DMS153 treated with DMSO at 0.1 percent for 48 hours (cell line): ENCODE measurements at regions not wholly inside any gene's neighbourhood (a gene's known extent, or its start where the extent isn't known, plus 50 kb on each side); places are given as distances from the start of the nearest gene placed in this dataset.

ENCODE experiments used
- DNase-seq: peaks from one replicate; lab custom pipeline; 2025; ENCODE audit not compliant: unreplicated experiment; lab: John Stamatoyannopoulos, UW

DNA sequence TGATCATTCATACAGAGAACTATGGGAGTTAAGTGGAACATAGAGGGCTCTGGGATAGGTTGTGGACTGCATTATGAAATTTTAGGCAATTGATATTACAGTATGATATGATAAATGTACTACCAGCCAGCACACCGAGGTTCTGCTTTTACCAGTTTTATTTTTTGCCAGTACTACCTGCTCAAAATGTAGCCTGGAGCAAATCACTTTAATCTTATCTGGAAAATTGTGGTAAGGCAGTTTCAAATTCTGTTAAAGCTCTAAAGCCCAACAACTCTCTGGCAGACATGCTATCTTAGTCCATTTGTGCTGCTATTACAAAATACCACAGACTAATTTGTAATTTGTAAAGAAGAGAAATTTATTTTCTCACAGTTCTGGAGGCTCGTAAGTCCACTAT is 474.9 kb upstream of the CWC22 start:
- DNase-seq, result no peak

DNA sequence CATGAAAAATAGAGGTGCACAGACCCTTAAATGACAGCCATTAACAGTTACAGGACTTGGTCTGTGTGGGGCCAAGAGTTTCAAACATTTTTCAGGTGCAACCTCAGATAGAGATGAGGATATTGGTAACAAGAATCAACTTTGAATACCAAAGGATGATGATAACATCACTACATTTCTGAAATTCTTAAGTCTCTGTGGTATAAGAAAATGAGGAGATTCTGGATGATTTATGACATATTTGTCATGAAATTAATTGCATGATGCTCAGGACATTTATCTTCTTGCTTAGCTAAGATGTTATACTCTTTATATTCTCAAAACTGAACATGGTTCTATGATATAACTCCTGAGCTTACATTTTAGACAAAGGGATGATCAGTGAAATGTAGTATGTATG is 471.8 kb upstream of the CWC22 start:
- DNase-seq, result no peak

DNA sequence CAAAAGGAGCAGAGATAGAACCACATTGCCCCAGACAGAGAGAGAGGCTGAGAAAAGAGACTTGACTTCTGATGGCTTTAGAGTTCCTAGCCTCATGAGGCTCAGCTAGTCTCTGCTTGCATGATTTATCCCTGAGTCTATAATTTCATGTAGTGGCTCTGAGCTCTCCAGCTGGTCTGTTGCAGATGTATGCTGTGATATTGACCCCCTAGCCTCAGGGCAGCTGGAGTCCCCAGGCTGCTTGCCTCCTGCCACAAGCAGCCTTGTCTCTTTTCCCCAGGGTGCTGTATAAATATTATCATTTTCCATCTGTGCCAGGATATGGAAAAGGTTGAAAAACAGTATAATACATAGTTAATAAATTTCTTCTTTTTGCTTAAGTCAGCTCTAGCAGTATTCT is 467.6 kb upstream of the CWC22 start:
- no peak for DNase-seq

DNA sequence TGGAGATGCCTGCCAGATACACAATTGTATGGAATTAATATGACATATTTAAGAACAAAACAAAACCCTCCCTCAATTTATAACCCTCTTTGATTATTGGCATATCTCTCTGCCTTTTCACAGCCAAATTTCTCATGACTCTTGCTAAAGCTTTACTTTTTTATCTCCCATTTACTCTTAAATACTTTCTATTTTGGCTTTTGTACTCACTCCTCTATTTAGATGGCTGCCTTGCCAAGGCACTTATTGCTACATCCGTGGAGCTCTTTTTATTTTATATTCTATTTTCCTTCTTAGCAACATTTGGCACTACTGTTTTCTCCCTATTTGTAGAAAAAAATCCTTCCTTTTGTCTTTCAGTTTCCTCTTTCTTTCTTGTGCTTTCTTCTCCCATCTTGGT is 466.4 kb upstream of the CWC22 start:
- DNase-seq, result no peak

DNA sequence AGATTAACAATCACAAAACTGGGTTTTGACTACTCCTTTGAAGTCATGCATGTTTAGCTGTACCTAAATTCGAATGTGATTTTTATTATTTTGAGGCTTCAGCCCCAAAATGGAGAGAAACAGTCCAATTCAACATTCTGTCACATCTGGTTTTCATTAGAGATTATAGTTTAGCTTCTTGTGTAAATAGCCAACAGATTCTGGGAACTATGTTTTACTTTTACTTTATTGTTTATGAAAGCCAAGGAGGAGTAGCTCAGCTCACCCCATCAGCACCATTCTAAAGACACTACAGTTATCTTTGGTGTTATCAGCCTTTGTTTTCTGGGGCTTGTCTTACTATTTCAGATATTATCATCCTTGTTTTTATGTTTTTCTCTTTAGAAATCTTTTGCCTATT is 465.0 kb upstream of the CWC22 start:
- DNase-seq, result no peak

DNA sequence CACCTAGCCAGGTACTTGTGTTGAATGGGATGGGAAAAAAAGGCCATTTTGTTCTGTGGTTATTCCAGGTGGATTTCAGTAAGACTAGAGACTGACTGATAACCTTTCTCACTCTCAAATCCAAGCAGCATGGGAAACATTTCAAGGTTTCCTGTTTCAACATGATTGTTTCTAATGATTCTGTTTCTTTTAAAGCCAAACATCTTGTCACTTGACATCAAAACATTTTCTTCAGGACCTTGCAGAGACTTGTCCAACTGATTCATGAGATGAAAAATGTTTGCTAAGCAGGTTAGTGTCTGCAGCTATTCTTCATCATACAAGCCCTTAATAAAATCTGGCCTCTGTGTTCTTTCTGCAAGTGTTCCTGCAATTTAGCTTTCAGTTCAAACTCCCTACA is 456.5 kb upstream of the CWC22 start:
- no peak for DNase-seq

DNA sequence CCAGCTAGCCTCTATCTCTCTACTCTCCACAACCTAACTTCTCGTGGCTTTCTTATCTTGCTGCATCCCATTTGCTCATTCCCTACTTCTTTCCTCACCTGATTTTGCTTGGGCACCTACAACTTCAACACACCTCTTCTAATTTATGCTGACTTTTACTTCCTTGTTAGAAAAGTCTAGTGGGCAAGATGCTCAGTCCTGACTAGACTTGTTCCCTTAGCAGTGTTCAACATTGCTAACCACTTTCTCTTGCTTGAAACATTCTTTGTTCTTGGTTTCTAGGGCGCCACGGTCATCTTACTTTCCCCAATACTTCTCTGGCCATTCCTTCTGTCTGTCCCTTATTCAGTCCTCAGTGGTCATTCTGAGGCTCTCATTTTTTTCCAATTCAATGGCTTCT is 454.7 kb upstream of the CWC22 start:
- DNase-seq, result no peak

DNA sequence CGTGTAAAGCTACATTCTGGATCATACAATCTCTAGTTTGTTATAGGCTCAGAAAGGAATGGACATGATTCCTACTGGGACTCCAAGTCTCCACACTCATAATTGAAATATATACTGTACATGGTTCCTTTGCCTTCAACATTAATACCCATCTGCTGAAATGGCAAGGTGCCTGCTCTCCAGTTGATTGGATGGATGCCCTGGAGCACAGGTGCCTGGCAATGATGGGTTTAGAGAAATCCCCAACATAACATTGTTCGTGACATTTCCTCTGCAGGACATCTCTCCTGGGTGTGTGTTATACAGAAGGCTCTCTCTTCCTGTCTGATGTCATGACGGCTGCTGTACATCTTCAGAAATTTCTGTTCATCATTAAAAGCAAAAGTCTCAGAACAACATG is 449.7 kb upstream of the CWC22 start:
- DNase-seq, result no peak

DNA sequence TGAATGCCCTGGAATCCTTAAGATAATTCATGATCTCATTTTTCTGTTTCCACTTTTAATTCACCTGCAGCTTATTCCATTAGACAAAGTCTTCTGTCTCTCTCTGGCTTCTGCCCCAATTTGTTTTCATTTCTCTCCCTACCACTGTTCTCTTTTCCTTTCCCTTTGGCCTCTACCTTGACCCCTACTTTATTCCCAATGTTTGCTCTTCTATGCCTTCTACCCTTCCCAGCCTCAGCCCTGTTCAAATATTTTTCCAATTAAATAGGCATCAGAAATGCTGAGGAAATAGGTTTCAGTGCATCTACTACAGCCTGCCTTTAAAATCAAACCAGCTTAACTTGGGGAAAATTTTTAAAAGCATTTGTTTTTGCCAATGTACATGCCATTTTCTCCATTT is 443.7 kb upstream of the CWC22 start:
- DNase-seq, result no peak

DNA sequence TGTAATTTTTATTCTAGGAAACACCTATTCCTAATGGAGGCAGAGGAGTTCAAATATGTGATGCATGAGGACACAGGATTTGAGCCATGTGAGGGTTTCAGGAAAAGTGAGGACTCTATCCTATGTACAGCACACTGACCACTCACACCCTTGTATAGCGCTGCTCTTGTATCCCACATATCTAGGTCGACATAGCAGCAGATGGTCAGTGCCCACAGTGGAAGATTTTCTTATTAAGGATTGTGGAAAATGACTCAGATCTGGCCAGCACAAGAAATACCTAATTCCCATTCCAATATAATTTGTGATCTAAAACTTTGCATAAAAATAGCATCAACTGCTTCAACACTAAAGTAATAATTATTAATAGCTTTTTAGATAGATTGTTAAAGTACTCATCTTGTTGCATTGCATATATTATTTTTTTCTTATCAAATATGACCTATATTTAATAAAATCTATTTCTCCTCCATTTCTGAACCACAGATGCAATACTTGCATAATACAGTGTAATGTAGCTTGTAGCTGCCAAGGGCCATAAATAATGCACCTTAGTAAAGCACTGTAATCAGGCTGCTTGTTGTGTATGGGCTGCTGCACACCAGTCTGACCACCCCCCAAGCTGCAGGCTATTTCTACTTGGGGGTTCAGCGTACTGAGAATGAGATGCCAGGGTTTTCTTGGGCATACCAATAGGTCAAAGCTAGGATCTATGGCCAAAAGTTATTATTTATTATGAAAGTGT is 442.2 kb upstream of the CWC22 start:
- DNase-seq, result no peak

DNA sequence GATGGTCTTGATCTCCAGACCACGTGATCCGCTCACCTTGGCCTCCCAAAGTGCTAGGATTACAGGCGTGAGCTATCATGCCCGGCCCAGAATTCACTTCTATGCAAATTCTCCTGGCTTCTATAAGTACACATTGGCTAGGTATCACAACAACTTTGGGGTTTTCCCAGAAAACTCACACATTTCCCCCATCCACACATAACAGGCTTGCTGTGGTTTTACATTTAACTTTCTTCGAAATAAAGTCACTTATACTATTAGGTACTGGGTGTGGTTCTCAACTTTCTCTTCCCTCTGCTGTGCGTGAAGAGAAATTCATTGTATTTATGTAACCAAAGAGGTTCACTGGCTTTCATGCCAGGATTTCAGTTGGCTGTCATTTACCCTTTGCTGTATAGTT is 439.4 kb upstream of the CWC22 start:
- no peak for DNase-seq

DNA sequence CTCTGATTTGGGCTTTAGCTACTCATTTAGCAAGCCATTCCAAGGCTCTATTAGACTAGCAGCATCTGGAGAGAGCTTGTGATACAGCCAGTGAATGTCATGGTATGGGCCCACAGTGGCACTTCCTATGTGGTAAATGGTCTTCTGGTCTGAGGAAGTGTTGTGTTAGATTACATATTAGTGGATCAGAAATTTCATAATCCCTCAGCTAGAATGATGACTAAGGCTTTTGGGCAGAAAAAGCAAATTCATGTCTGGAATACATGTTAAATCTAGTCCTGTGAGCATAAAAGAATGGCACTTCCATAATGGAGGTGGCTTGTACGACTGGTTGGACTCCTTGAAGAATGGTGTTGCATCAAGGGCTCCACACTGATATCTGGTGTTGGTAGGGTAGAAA is 436.8 kb upstream of the CWC22 start:
- no peak for DNase-seq

DNA sequence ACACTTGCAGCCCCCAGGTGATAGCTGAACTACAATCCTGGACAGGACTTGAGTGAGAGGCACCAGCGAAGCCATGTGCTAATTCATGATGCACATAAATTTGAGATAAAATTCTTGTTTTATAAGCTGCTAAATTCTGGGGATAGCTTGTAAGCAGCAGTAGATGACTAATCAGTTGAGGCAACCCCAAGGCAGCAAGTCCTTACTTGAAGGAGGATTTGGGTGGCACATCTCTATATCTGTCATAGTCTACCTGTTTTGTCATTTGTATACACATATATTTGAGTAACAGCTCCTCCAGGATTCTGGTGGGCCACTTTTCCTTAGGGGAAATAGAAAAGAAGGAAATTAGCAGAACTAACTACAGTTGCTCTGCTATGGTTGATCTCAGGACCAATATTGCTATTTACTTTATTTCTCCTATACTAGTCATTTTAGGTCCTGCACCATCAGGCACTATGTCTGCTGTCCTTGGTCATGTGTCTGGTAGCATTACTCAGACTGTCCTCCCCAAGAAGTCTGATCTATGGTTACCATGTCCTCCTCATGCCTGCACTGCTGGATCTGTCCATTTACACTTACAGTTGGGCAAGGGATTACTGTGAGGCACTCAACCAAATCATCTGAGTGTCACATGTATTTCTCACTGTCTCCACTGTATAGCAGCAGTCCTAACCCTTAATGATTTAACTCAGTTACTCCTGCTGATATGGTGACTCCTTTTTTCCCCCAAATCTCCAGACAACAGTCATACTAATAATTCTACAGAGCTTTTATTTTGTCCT is 436.0 kb upstream of the CWC22 start:
- DNase-seq, result no peak

DNA sequence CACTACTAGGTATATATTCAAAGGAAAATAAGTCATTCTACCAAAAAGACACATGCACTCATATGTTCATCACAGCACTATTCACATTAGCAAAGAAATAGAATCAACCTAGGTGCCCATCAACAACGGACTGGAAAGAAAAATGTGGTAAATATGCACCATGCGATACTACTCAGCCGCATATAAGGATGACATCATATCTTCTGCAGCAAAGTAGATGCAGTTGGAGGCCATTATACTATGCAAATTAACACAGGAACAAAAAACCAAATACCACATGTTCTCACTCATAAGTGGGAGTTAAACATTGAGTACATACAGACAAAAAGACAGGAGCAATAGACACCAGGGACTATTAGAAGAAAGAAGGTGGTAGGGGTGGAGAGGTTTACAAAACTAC is 412.1 kb upstream of the CWC22 start:
- no peak for DNase-seq

DNA sequence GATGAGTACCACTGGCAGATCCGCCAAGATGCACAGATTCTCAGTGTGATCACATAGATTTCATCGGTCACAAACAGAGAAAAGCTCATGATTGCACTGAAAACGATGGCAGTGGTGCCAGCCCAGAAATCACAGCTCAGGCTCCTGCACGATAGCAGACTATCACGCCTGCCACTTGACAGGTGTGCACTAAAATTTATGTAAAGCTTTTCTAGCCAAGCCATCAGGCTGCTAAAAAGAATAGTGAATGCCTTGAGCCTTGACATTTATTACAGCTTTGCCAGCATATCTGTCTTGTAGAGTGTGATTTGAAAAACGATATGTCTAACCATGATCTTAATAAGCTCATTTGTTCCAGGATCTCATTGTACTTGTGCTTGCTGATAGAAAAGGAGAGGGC is 409.5 kb upstream of the CWC22 start:
- DNase-seq, result no peak

DNA sequence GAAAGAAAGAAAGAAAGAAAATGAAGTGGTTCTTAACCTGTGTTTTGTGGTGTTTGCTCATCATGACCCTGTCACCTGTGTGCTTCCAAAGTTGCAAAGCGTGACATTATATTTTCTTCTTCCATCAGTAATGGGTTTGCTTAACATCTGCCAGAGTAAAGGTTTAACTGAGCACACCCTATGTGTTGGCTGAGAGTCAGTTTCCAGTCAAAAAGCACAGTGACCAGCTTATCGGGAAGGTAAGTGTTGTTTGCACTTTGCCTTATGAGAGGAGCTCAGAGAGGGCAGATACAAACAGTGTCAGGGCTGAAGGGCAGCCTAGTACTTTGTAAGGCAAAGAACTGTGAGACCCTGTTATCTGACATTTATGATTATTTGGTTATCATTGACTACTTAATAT is 406.2 kb upstream of the CWC22 start:
- DNase-seq, result no peak

DNA sequence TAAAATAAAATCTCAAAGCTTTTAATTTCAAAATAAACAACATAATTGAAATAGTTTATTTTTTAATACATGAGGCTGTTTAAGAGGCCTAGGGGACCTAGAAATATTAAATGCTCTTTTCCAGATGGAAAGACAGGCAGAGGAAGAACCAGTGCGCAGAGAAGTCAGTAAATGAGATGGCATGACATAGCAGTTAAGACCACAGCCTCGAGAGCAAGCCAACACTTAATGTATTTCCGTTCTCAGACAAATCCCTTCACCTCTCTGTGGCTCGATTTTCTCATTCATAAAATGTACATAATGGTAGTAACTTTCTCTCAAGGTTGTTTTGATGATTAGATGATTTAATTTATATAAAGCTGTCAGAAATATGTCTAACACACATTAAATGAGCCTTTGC is 405.1 kb upstream of the CWC22 start:
- no peak for DNase-seq

DNA sequence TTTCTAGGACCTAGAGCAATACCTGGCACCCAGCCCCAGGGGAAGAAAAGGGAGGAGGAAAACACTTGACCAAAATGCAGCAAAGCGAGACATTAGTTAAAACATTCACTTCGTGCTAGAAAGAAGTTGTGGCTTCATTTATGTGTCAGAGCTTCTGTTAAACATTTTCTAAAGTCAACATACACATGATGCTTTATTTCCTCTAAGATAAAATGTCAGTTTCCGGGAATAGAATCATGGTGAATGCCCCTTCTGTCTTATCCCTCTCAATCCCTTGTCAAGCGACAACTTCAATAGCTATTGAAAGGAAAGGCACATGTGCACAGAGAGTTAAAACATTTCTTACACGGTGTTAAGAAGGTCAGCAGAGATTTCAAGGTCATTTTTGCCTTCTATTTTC is 404.6 kb upstream of the CWC22 start:
- DNase-seq, result no peak

DNA sequence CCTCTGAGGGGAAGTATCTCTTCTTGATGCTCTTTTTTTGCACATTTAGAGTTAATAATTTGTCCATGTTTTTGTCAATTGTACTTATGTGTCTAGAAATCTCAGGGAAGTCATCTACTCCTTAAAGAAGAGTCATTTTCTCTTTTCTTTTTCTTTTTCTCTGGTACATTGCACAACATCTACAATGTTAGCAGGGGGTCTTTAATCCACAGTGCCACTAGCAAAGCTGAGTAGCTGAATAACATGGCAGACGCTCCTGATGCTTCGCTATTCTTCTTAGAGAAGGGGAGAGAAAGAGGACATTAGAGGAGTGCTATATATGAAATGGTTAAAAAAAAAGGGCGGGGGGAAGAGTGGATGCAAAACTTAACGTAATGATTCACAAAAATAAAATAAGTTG is 399.6 kb upstream of the CWC22 start:
- DNase-seq, result no peak

DNA sequence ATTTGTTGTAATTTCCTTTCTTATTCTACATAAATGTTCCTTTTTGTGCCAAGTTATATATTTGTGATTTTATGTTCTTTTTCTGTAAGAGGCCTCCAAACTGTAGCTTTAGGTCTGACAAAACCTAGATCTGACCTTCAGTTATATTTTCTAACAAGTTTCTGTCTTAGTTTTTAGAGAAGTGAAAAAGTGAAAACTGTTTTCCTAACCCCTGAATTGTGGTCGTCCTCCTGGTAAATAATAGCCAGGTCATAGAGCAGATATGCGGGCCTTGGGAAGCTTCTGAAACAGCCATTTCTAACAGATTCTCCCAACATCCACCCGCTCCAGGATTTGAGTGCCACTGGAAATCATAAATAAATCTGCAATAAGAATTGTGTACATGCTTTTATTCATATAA is 398.4 kb upstream of the CWC22 start:
- DNase-seq, result no peak

DNA sequence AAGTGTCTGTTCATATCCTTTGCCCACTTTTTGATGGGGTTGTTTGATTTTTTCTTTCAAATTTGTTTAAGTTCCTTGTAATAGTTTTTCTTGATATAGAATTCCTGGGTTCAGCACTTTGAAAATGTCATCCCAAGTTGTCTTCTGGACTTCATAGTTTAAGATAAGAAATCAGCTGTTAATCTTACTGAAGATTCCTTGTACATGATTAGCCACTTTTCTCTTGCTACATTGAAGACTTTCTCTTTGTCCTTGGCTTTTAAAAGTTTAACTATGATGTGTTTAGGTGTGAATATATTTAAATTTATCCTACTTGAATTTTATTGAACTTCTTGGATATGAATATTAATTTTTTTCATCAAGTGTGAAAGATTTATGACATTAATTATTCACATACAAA is 387.2 kb upstream of the CWC22 start:
- DNase-seq, result no peak

DNA sequence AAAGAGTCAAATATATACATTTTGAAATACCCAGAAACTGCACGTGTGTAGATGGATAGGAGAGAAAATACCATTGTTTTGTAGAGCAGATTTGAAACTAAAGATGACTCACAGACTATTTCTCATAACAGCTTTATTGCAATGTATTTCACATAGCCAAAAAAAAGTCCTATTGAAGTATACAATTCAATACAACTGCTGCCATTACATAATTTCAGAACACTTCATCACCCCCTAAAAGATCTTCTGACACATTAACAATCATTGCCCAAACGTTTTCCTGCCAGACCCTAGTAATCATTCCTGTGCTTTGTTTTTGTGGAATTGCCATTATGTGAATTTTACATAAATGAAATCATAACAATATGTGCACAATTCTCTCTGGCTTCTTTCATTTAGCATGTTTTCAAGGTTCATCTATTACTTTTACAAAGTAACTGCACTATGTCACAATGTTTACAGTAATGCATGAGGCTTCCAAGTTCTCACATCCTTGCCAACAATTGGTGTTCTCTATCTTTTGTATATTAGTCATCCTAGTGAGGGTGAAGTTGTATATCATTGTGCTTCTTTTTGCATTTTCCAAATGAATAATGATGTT is 378.6 kb upstream of the CWC22 start:
- no peak for DNase-seq
